ENCODE measurements at regions not wholly inside any gene's neighbourhood (a gene's known extent, or its start where the extent isn't known, plus 50 kb on each side); places are given as distances from the start of the nearest gene placed in this dataset.

DNA sequence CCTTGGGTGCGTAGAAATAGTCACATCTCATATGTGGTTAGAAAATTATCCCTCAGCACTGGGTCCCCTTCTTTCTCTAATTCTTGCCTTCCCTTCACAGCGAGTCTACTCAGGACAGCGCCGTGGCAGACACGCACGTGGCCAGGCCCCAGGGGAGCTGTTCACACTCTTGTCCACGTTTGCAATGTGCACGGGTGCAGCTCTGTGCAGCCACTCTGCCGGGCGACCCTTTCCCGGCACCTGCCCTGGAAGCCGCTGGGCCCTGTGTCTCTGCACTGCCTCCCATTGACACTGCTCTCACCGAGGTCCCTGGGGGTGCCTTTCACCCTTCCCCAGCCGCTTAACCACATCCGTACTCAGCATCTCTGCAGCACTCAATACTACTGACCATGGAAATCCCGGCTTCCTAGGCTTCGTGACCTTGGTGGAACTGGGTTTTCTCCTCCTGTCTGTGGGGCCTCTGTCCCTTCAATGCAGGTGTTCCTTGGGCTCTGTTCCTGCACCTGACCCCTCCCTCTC, 104.9 kb downstream of the DACT2 start:
- peaks cover 39% of the 10 kb centered on the region for H3K9me3 ChIP-seq (ENCODE audit: control insufficient read depth, insufficient read depth, low read length)
- no peak overlapping the region for H2AFZ ChIP-seq (replicated peaks; ENCODE audit: low read length, poor library complexity)
- no peak overlapping the region for H2AK9ac ChIP-seq (replicated peaks; ENCODE audit: low read depth, low read length, poor library complexity)
- no peak overlapping the region for H2BK15ac ChIP-seq (ENCODE audit: low read depth, low read length)
- no peak overlapping the region for H4K8ac ChIP-seq (ENCODE audit: low read depth in 2 of 2, low read length in 2 of 2)
- H3K79me1 ChIP-seq (ENCODE audit: low read depth in 1 of 2, low read length in 2 of 2) = no peaks in the 10 kb centered on the region
- no peak overlapping the region for H4K91ac ChIP-seq (ENCODE audit: insufficient read depth, low read depth, low read length)
- H3K4me2 ChIP-seq (ENCODE audit: low read depth, low read length) = no peak overlapping the region
- no peaks in the 10 kb centered on the region for H3K36me3 ChIP-seq (ENCODE audit: control insufficient read depth, insufficient read depth, low read length)
- H4K20me1 ChIP-seq (ENCODE audit: insufficient read depth, low read length) = no peaks in the 10 kb centered on the region
- no peaks in the 10 kb centered on the region for H3K27me3 ChIP-seq (ENCODE audit: control insufficient read depth, insufficient read depth, low read length)
- CTCF ChIA-PET = no interaction called here
- H2BK5ac ChIP-seq (ENCODE audit: low read depth, low read length, poor library complexity, severe bottlenecking) = no peak overlapping the region
- POLR2A ChIA-PET (ENCODE audit: unreplicated experiment) = no interaction called here
- H2BK20ac ChIP-seq (ENCODE audit: low read depth, low read length) = no peak overlapping the region
- no TSS peak for BruUV-seq (replicated peaks)
- DNase-seq (no peak), ATAC-seq (ENCODE audit: low read depth) (no peak)
- no peak overlapping the region for H3K18ac ChIP-seq (ENCODE audit: low read depth, low read length)
- 73% methylated on average over 15 of the region's 17 CpGs; no CpG with 5 or more reads in 1 of the 2 experiments for WGBS, 2 experiments (ENCODE audit: extremely low coverage in 2 of 2, insufficient read length in 1 of 2)
- dilution Hi-C loops (cut with HindIII; ENCODE audit: low sequenced_read_pairs, unreplicated experiment) (no loop called here), intact Hi-C loops (cut with micrococcal nuclease) (no loop called here), in situ Hi-C loops (cut with MboI; ENCODE audit: low sequenced_read_pairs) (no loop called here)
- H3K4me3 ChIP-seq (ENCODE audit: insufficient read depth, low read depth, low read length) = no peak overlapping the region
- H3K9ac ChIP-seq (ENCODE audit: low read depth, low read length) = no peak overlapping the region
- H3K23ac ChIP-seq (ENCODE audit: low read depth, low read length) = no peak overlapping the region
- no peak overlapping the region for H2BK120ac ChIP-seq (ENCODE audit: low read depth, low read length)
- TF ChIP-seq POLR2A (IDR thresholded peaks at IDR 0.05; ENCODE audit: low read depth, low read length) (no peak), RFX5 (IDR thresholded peaks at IDR 0.05; ENCODE audit: low read depth, low read length) (no peak), MXI1 (IDR thresholded peaks at IDR 0.05; ENCODE audit: borderline replicate concordance, low read depth, low read length) (no peak), MAZ (IDR thresholded peaks at IDR 0.05; ENCODE audit: borderline replicate concordance, low read depth, low read length) (no peak), SMC3 (IDR thresholded peaks at IDR 0.05; ENCODE audit: low read depth, low read length) (no peak), MAFK (IDR thresholded peaks at IDR 0.05; ENCODE audit: low read depth, low read length) (no peak), BHLHE40 (IDR thresholded peaks at IDR 0.05; ENCODE audit: low read depth, low read length) (no peak), RAD21 (IDR thresholded peaks at IDR 0.05; ENCODE audit: low read length) (no peak), CHD1 (IDR thresholded peaks at IDR 0.05; ENCODE audit: low read depth, low read length) (no peak), NFE2L2 (IDR thresholded peaks at IDR 0.05; ENCODE audit: low read depth, low read length) (no peak), FOS (IDR thresholded peaks at IDR 0.05; ENCODE audit: low read depth, low read length) (no peak), RCOR1 (IDR thresholded peaks at IDR 0.05; ENCODE audit: insufficient replicate concordance, low read length) (no peak), CEBPB (IDR thresholded peaks at IDR 0.05; ENCODE audit: low read depth, low read length) (no peak)
- TF ChIP-seq, protein P1, sequence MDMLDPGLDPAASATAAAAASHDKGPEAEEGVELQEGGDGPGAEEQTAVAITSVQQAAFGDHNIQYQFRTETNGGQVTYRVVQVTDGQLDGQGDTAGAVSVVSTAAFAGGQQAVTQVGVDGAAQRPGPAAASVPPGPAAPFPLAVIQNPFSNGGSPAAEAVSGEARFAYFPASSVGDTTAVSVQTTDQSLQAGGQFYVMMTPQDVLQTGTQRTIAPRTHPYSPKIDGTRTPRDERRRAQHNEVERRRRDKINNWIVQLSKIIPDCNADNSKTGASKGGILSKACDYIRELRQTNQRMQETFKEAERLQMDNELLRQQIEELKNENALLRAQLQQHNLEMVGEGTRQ (IDR thresholded peaks at IDR 0.05; ENCODE audit: low read depth, low read length) = no peak
- TF ChIP-seq, protein P2, sequence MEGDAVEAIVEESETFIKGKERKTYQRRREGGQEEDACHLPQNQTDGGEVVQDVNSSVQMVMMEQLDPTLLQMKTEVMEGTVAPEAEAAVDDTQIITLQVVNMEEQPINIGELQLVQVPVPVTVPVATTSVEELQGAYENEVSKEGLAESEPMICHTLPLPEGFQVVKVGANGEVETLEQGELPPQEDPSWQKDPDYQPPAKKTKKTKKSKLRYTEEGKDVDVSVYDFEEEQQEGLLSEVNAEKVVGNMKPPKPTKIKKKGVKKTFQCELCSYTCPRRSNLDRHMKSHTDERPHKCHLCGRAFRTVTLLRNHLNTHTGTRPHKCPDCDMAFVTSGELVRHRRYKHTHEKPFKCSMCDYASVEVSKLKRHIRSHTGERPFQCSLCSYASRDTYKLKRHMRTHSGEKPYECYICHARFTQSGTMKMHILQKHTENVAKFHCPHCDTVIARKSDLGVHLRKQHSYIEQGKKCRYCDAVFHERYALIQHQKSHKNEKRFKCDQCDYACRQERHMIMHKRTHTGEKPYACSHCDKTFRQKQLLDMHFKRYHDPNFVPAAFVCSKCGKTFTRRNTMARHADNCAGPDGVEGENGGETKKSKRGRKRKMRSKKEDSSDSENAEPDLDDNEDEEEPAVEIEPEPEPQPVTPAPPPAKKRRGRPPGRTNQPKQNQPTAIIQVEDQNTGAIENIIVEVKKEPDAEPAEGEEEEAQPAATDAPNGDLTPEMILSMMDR (conservative IDR thresholded peaks at IDR 0.05; ENCODE audit: low read depth, low read length) = no peak
- TF ChIP-seq, protein P3, sequence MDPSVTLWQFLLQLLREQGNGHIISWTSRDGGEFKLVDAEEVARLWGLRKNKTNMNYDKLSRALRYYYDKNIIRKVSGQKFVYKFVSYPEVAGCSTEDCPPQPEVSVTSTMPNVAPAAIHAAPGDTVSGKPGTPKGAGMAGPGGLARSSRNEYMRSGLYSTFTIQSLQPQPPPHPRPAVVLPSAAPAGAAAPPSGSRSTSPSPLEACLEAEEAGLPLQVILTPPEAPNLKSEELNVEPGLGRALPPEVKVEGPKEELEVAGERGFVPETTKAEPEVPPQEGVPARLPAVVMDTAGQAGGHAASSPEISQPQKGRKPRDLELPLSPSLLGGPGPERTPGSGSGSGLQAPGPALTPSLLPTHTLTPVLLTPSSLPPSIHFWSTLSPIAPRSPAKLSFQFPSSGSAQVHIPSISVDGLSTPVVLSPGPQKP (IDR thresholded peaks at IDR 0.05; ENCODE audit: borderline replicate concordance, low read depth, low read length) = no peak
- no peak overlapping the region for H4K5ac ChIP-seq (ENCODE audit: low read depth, low read length)
- no peak overlapping the region for H3K14ac ChIP-seq (replicated peaks; ENCODE audit: low read depth, low read length)
- H3K9me1 ChIP-seq (ENCODE audit: insufficient read depth, low read length) = no peaks in the 10 kb centered on the region
- H3K4ac ChIP-seq (ENCODE audit: low read depth, low read length) = no peak overlapping the region
- H3K56ac ChIP-seq (ENCODE audit: extremely low read depth, insufficient read depth, low read length) = no peak overlapping the region
- no peak overlapping the region for H2AK5ac ChIP-seq (ENCODE audit: low read depth, low read length)
- no peak overlapping the region for H3K27ac ChIP-seq (ENCODE audit: insufficient read depth, low read length)
- no peaks in the 10 kb centered on the region for H3K4me1 ChIP-seq (ENCODE audit: control insufficient read depth, insufficient read depth, low read length)

Measured in IMR-90 (cell line).